HepG2 (cell line): ENCODE measurements at regions not wholly inside any gene's neighbourhood (a gene's known extent, or its start where the extent isn't known, plus 50 kb on each side); places are given as distances from the start of the nearest gene placed in this dataset.

ENCODE experiments used
- ATAC-seq: fragments of 200-7000 bp; cut with Tn5 transposase; 3 replicates; pipeline ENCODE4 v1.9.1; 2020; ENCODE audit warnings: mild to moderate bottlenecking, moderate library complexity
- BruUV-seq: library from RNA; stranded (reverse); fragments of 400-500 nt; replicated peaks from 2 replicates; lab custom pipeline; 2021; lab: Mats Ljungman, UMichigan
- CTCF ChIA-PET: fragments of 300-600 bp; formaldehyde crosslinking; extraction: SDS; loops from one replicate; lab custom pipeline; 2021; ENCODE audit warnings: low total read pairs, inconsistent platforms, low intra/inter-chr PET ratio; lab: Yijun Ruan, JAX
- POLR2A ChIA-PET: fragments of 350-600 bp; sonication (Branson Sonifier 250); formaldehyde crosslinking; loops from one replicate; lab custom pipeline; 2020; ENCODE audit warnings: antibody characterized with exemption, inconsistent platforms; lab: Yijun Ruan, JAX
- DNase-seq: peaks from one replicate; pipeline ENCODE4 v3.0.0-alpha.2; 2015; ENCODE audit warnings: low spot score
- FAIRE-seq: peaks from 3 replicates; lab custom pipeline; 2011; peaks lifted over from hg19 to GRCh38; lab: Jason Lieb, UNC
- H2AFZ ChIP-seq: one replicate; pipeline ENCODE4 v1.6.1; 2011; ENCODE audit warnings: low read length, inconsistent platforms
- H3K27ac ChIP-seq: fragments of 300-600 bp; 3 replicates; pipeline ENCODE4 v1.8.0; 2011; ENCODE audit warnings: mixed run types, mild to moderate bottlenecking, mixed read lengths, low read length, inconsistent platforms; ENCODE audit not compliant: insufficient read depth; ENCODE audit errors: extremely low read length
- H3K27me3 ChIP-seq, 2 experiments: fragments of 200-600 bp in 1 of 2; 2 replicates in 1 of 2; 3 replicates in 1 of 2; pipeline versions ENCODE4 v1.6.0 to v1.8.0; 2011; ENCODE audit warnings: low read length in 2 of 2, mild to moderate bottlenecking in 2 of 2, moderate library complexity in 2 of 2, inconsistent platforms in 1 of 2; ENCODE audit not compliant: insufficient read depth in 2 of 2, control insufficient read depth in 1 of 2
- H3K36me3 ChIP-seq, 2 experiments: fragments of 200-600 bp in 1 of 2; replicated peaks in 1 of 2; 2 replicates in 1 of 2; 3 replicates in 1 of 2; pipeline versions ENCODE4 v1.5.1 to v1.8.0; 2011; ENCODE audit warnings: low read length in 2 of 2, inconsistent platforms in 1 of 2; ENCODE audit not compliant: insufficient read depth in 2 of 2, control insufficient read depth in 1 of 2
- H3K4me1 ChIP-seq: 2 replicates; pipeline ENCODE4 v1.5.1; 2012; ENCODE audit warnings: low read length, inconsistent platforms; ENCODE audit not compliant: insufficient read depth
- H3K4me2 ChIP-seq: 2 replicates; pipeline ENCODE4 v1.6.0; 2011; ENCODE audit warnings: low read depth, low read length, inconsistent platforms
- H3K4me3 ChIP-seq, 3 experiments: fragments of 200-600 bp in 1 of 3; sonication (generic), shearing (Covaris generic) in 1 of 3; replicated peaks in 1 of 3; 2 replicates each; pipeline ENCODE4 v1.5.1; 2011 to 2016; ENCODE audit warnings: low read length in 3 of 3, inconsistent platforms in 2 of 3, low read depth in 2 of 3, mild to moderate bottlenecking in 2 of 3, control low read depth in 1 of 3, mixed read lengths in 1 of 3; ENCODE audit not compliant: insufficient read depth in 1 of 3
- H3K79me2 ChIP-seq: one replicate; pipeline ENCODE4 v1.6.1; 2011; ENCODE audit warnings: low read length, inconsistent platforms; ENCODE audit not compliant: insufficient read depth
- H3K9ac ChIP-seq: 2 replicates; pipeline ENCODE4 v1.6.0; 2011; ENCODE audit warnings: mild to moderate bottlenecking, low read depth, low read length, inconsistent platforms; ENCODE audit not compliant: insufficient read depth
- H3K9me3 ChIP-seq: 2 replicates; pipeline ENCODE4 v1.5.1; 2012; ENCODE audit warnings: mild to moderate bottlenecking, low read length
- H4K20me1 ChIP-seq: 2 replicates; pipeline ENCODE4 v1.6.0; 2011; ENCODE audit warnings: inconsistent platforms, mild to moderate bottlenecking, low read length, moderate library complexity; ENCODE audit not compliant: insufficient read depth
- ARHGAP35 ChIP-seq: sonication (generic); formaldehyde crosslinking; IDR thresholded peaks from 2 replicates; pipeline ENCODE4 v1.9.0; 2022; ENCODE audit warnings: mild to moderate bottlenecking, inconsistent platforms, moderate library complexity, missing genetic modification reagents, borderline replicate concordance
- ATRX ChIP-seq: sonication (generic); formaldehyde crosslinking; IDR thresholded peaks from 2 replicates; pipeline ENCODE4 v1.4.0; 2020; ENCODE audit warnings: missing genetic modification reagents, borderline replicate concordance
- DNMT3B ChIP-seq: conservative IDR thresholded peaks from 2 replicates; pipeline ENCODE4 v1.6.1; 2016; ENCODE audit warnings: missing biosample characterization, control low read depth
- ERF ChIP-seq: IDR thresholded peaks from 2 replicates; pipeline ENCODE4 v1.6.1; 2018; ENCODE audit warnings: missing biosample characterization, missing genetic modification reagents
- GMEB1 ChIP-seq: sonication (generic); formaldehyde crosslinking; IDR thresholded peaks from 2 replicates; pipeline ENCODE4 v1.5.1; 2020; ENCODE audit warnings: missing genetic modification reagents, mild to moderate bottlenecking, borderline replicate concordance
- MAFK ChIP-seq, 2 experiments: IDR thresholded peaks in 1 of 2; conservative IDR thresholded peaks in 1 of 2; 2 replicates each; pipeline ENCODE4 v1.6.1; 2011; ENCODE audit warnings: improper control_type of control experiment in 2 of 2, low read length in 2 of 2
- THYN1 ChIP-seq: sonication (generic); formaldehyde crosslinking; IDR thresholded peaks from 2 replicates; pipeline ENCODE4 v1.8.1; 2023; ENCODE audit warnings: low read depth, mild to moderate bottlenecking, moderate library complexity, missing genetic modification reagents, borderline replicate concordance
- ZNF274 ChIP-seq: sonication (generic); formaldehyde crosslinking; IDR thresholded peaks from 2 replicates; pipeline ENCODE4 v1.5.1; 2020; ENCODE audit warnings: mild to moderate bottlenecking, missing genetic modification reagents
- ZNF331 ChIP-seq: sonication (generic); formaldehyde crosslinking; IDR thresholded peaks from 2 replicates; pipeline ENCODE4 v1.4.0; 2020; ENCODE audit warnings: missing genetic modification reagents
- ZNF335 ChIP-seq: sonication (generic); formaldehyde crosslinking; IDR thresholded peaks from 2 replicates; pipeline ENCODE4 v1.4.0; 2020; ENCODE audit warnings: missing genetic modification reagents
- ZNF407 ChIP-seq: sonication (generic); formaldehyde crosslinking; IDR thresholded peaks from one replicate; pipeline ENCODE4 v1.5.1; 2020; ENCODE audit warnings: mild to moderate bottlenecking, missing genetic modification reagents; ENCODE audit errors: not compliant biosample characterization
- ZNF414 ChIP-seq: sonication (generic); formaldehyde crosslinking; IDR thresholded peaks from 2 replicates; pipeline ENCODE4 v1.5.0; 2020; ENCODE audit warnings: missing genetic modification reagents
- ZNF503 ChIP-seq: sonication (generic); formaldehyde crosslinking; IDR thresholded peaks from 2 replicates; pipeline ENCODE4 v1.4.0; 2020; ENCODE audit warnings: missing genetic modification reagents
- WGBS: methylation state at CpG from one replicate; pipeline ENCODE4 v1.1.6; 2017; ENCODE audit warnings: low lambda C conversion rate; 5-methylcytosine and 5-hydroxymethylcytosine counted together
- in situ Hi-C: cut with HindIII; loops from 2 replicates; pipeline ENCODE4 v1.10.0; 2017; ENCODE audit warnings: low pct_unique_long_range_greater_than_20kb; ENCODE audit not compliant: extremely low pct_ligation_motif_present
- intact Hi-C: fragments of 100-400 bp; cut with micrococcal nuclease; formaldehyde crosslinking; loops from one replicate; pipeline ENCODE4 v1.10.0; 2022; ENCODE audit not compliant: unreplicated experiment

- no peaks in the 10 kb centered on the region for H3K79me2 ChIP-seq
- DNase-seq (no peak), ATAC-seq (no peak), FAIRE-seq (no peak)
- no peaks in the 10 kb centered on the region for H4K20me1 ChIP-seq
- no peak overlapping the region for H3K4me2 ChIP-seq
- ChIA-PET CTCF (no interaction called here), POLR2A (no interaction called here)
- H3K9ac ChIP-seq = no peak overlapping the region
- no TSS peak for BruUV-seq
- H3K36me3 ChIP-seq = no peaks in the 10 kb centered on the region
- no peaks in the 10 kb centered on the region for H3K4me1 ChIP-seq
- in situ Hi-C loops = no loop called here
- H3K9me3 ChIP-seq = no peaks in the 10 kb centered on the region
- intact Hi-C loops = no loop called here
- no peak overlapping the region for H3K27ac ChIP-seq
- WGBS = 25% methylated on average over 4 of the region's 4 CpGs
- H3K27me3 ChIP-seq = 0 out of 5 replicates have a peak, but pooled peaks cover 0 to 5% of the 10 kb centered on the region in 2 experiments
- no peak overlapping the region for H2AFZ ChIP-seq
- H3K4me3 ChIP-seq = no peak overlapping the region
- TF ChIP-seq ZNF407 (CRISPR knock-in tag) (no peak), ZNF274 (CRISPR knock-in tag) (no peak), ZNF414 (CRISPR knock-in tag) (no peak), ATRX (CRISPR knock-in tag) (no peak), MAFK (conservative IDR thresholded peaks at IDR 0.05 in 1 of 2, IDR thresholded peaks at IDR 0.05 in 1 of 2; ENCODE audit: low read length in 2 of 2) (no peak), ZNF503 (no peak), ARHGAP35 (CRISPR knock-in tag) (no peak), THYN1 (CRISPR knock-in tag) (no peak), GMEB1 (CRISPR knock-in tag) (no peak), ZNF335 (CRISPR knock-in tag) (no peak), ERF (no peak), DNMT3B (CRISPR knock-in tag) (no peak), ZNF331 (CRISPR knock-in tag) (no peak)
Observed at GRCh38 chr20:39233755-39234154, 271.6 kb downstream of the DHX35 start.
